HEK293 (cell line): ENCODE measurements at regions not wholly inside any gene's neighbourhood (a gene's known extent, or its start where the extent isn't known, plus 50 kb on each side); places are given as distances from the start of the nearest gene placed in this dataset.
A peak's percentile ranks its signal among the peaks of the same experiment; 100 is the strongest.

ENCODE experiments used
- CTCF ChIA-PET: fragments of 350-600 bp; formaldehyde crosslinking; extraction: SDS; loops from one replicate; lab custom pipeline; 2021; ENCODE audit warnings: antibody characterized with exemption; lab: Yijun Ruan, JAX
- POLR2A ChIA-PET: fragments of 300-600 bp; formaldehyde crosslinking; extraction: SDS; loops from one replicate; lab custom pipeline; 2020; ENCODE audit warnings: antibody characterized with exemption, inconsistent platforms; lab: Yijun Ruan, JAX
- H3K27ac ChIP-seq: fragments of 200-500 bp; sonication (Bioruptor generic); 2 replicates; pipeline ENCODE4 v1.5.1; 2014; ENCODE audit warnings: low read depth, low read length, control low read depth, inconsistent platforms; ENCODE audit errors: extremely low read depth
- H3K36me3 ChIP-seq, 2 experiments: fragments of 200-500 bp in 1 of 2; sonication (Bioruptor generic) in 1 of 2; 1 replicate in 1 of 2; 2 replicates in 1 of 2; pipeline ENCODE4 v1.5.1; 2014 to 2017; ENCODE audit warnings: inconsistent platforms in 2 of 2, low read length in 2 of 2; ENCODE audit not compliant: control insufficient read depth in 2 of 2, insufficient read depth in 1 of 2
- H3K4me1 ChIP-seq: fragments of 200-500 bp; sonication (Bioruptor generic); 2 replicates; pipeline ENCODE4 v1.5.1; 2014; ENCODE audit warnings: mild to moderate bottlenecking, low read length, inconsistent platforms; ENCODE audit not compliant: control insufficient read depth, insufficient read depth
- H3K4me3 ChIP-seq: 2 replicates; pipeline ENCODE4 v1.5.1; 2011; ENCODE audit warnings: low read depth, mild to moderate bottlenecking, control low read depth, low read length, moderate library complexity
- H3K9me3 ChIP-seq: fragments of 200-500 bp; sonication (Bioruptor generic); 2 replicates; pipeline ENCODE4 v1.5.1; 2014; ENCODE audit warnings: low read depth, low read length, inconsistent platforms; ENCODE audit not compliant: control insufficient read depth, insufficient read depth
- CTCF ChIP-seq: fragments of 450-650 bp; formaldehyde crosslinking; IDR thresholded peaks from 2 replicates; pipeline ENCODE4 v1.5.1; 2016; ENCODE audit warnings: missing biosample characterization, missing genetic modification characterization
- EGR2 ChIP-seq: fragments of 450-650 bp; formaldehyde crosslinking; IDR thresholded peaks from 2 replicates; pipeline ENCODE4 v1.5.1; 2016; ENCODE audit warnings: low read depth, missing biosample characterization, missing genetic modification characterization
- MYNN ChIP-seq: fragments of 450-650 bp; formaldehyde crosslinking; IDR thresholded peaks from 2 replicates; pipeline ENCODE4 v1.5.1; 2016; ENCODE audit warnings: missing biosample characterization, missing genetic modification characterization, borderline replicate concordance
- RBAK ChIP-seq: fragments of 450-650 bp; formaldehyde crosslinking; IDR thresholded peaks from 2 replicates; pipeline ENCODE4 v1.5.1; 2016; ENCODE audit warnings: missing biosample characterization, missing genetic modification characterization
- ZBTB48 ChIP-seq: fragments of 450-650 bp; formaldehyde crosslinking; IDR thresholded peaks from 2 replicates; pipeline ENCODE4 v1.5.1; 2016; ENCODE audit warnings: missing biosample characterization, missing genetic modification characterization
- ZFHX2 ChIP-seq: fragments of 450-650 bp; formaldehyde crosslinking; conservative IDR thresholded peaks from 2 replicates; pipeline ENCODE4 v1.5.1; 2016; ENCODE audit warnings: missing biosample characterization, missing genetic modification characterization
- ZFP37 ChIP-seq: fragments of 450-650 bp; formaldehyde crosslinking; IDR thresholded peaks from 2 replicates; pipeline ENCODE4 v1.5.1; 2016; ENCODE audit warnings: missing biosample characterization, missing genetic modification characterization
- ZNF133 ChIP-seq: fragments of 450-650 bp; formaldehyde crosslinking; IDR thresholded peaks from 2 replicates; pipeline ENCODE4 v1.5.1; 2016; ENCODE audit warnings: missing biosample characterization, missing genetic modification characterization
- ZNF146 ChIP-seq: fragments of 450-650 bp; formaldehyde crosslinking; IDR thresholded peaks from 2 replicates; pipeline ENCODE4 v1.5.1; 2016; ENCODE audit warnings: missing biosample characterization, missing genetic modification characterization
- ZNF148 ChIP-seq: fragments of 450-650 bp; formaldehyde crosslinking; IDR thresholded peaks from 2 replicates; pipeline ENCODE4 v1.5.0; 2017; ENCODE audit warnings: missing biosample characterization, missing genetic modification characterization, borderline replicate concordance
- ZNF169 ChIP-seq: fragments of 450-650 bp; formaldehyde crosslinking; IDR thresholded peaks from 2 replicates; pipeline ENCODE4 v1.5.1; 2016; ENCODE audit warnings: missing biosample characterization, missing genetic modification characterization
- ZNF2 ChIP-seq: fragments of 450-650 bp; formaldehyde crosslinking; IDR thresholded peaks from 2 replicates; pipeline ENCODE4 v1.5.1; 2016; ENCODE audit warnings: missing biosample characterization, missing genetic modification characterization
- ZNF274 ChIP-seq, 2 experiments: fragments of 200-500 bp in 1 of 2; fragments of 450-650 bp in 1 of 2; sonication (Bioruptor generic) in 1 of 2; formaldehyde crosslinking in 1 of 2; IDR thresholded peaks; 2 replicates each; pipeline versions ENCODE4 v1.5.1 to v1.6.1; 2014 to 2016; ENCODE audit warnings: borderline replicate concordance in 1 of 2, inconsistent platforms in 1 of 2, low read length in 1 of 2, missing biosample characterization in 1 of 2, missing genetic modification characterization in 1 of 2
- ZNF623 ChIP-seq: fragments of 450-650 bp; formaldehyde crosslinking; IDR thresholded peaks from 2 replicates; pipeline ENCODE4 v1.5.1; 2016; ENCODE audit warnings: missing biosample characterization, missing genetic modification characterization
- ZNF792 ChIP-seq: fragments of 450-650 bp; formaldehyde crosslinking; IDR thresholded peaks from 2 replicates; pipeline ENCODE4 v1.5.1; 2016; ENCODE audit warnings: missing biosample characterization, missing genetic modification characterization
- TF ChIP-seq, protein P1 (sequence below): fragments of 450-650 bp; formaldehyde crosslinking; IDR thresholded peaks from 2 replicates; pipeline ENCODE4 v1.5.1; 2017; ENCODE audit warnings: missing biosample characterization, missing genetic modification characterization

- TF ChIP-seq ZNF133 (tag by site-specific recombination), result no peak
- TF ChIP-seq ZFP37, result no peak
- no peak for TF ChIP-seq ZNF792 (tag by site-specific recombination)
Measured at GRCh38 chr1:47645151-47645550, 207.3 kb downstream of the FOXD2 start (continued).

GRCh38 chr1:47646676-47647075, 208.8 kb downstream of the FOXD2 start:
- no peak overlapping the region for H3K4me3 ChIP-seq
- no peak overlapping the region for H3K27ac ChIP-seq
- no peaks in the 10 kb centered on the region for H3K9me3 ChIP-seq
- no peaks in the 10 kb centered on the region for H3K36me3 ChIP-seq
- TF ChIP-seq RBAK (tag by site-specific recombination) (no peak), ZNF148 (tag by site-specific recombination) (no peak), ZBTB48 (tag by site-specific recombination) (no peak), ZNF169 (tag by site-specific recombination) (no peak), MYNN (tag by site-specific recombination) (no peak), ZNF623 (tag by site-specific recombination) (peak; percentile 93), CTCF (tag by site-specific recombination) (no peak), ZNF2 (no peak), ZNF146 (tag by site-specific recombination) (0 out of 2 replicates have a peak, but pooled peaks have one; percentile 5)
- TF ChIP-seq, protein P1, sequence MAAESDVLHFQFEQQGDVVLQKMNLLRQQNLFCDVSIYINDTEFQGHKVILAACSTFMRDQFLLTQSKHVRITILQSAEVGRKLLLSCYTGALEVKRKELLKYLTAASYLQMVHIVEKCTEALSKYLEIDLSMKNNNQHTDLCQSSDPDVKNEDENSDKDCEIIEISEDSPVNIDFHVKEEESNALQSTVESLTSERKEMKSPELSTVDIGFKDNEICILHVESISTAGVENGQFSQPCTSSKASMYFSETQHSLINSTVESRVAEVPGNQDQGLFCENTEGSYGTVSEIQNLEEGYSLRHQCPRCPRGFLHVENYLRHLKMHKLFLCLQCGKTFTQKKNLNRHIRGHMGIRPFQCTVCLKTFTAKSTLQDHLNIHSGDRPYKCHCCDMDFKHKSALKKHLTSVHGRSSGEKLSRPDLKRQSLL (tag by site-specific recombination), result no peak
- TF ChIP-seq, all 188 proteins: peak for 2
- POLR2A ChIA-PET, result no interaction called here
- CTCF ChIA-PET, result interaction anchor here (3.2 kb wide), 1 partner anchor 79 kb away, joined by 9 read pairs; no protein-coding TSS in a partner anchor
- H3K4me1 ChIP-seq, result peaks cover 4% of the 10 kb centered on the region

DNA sequence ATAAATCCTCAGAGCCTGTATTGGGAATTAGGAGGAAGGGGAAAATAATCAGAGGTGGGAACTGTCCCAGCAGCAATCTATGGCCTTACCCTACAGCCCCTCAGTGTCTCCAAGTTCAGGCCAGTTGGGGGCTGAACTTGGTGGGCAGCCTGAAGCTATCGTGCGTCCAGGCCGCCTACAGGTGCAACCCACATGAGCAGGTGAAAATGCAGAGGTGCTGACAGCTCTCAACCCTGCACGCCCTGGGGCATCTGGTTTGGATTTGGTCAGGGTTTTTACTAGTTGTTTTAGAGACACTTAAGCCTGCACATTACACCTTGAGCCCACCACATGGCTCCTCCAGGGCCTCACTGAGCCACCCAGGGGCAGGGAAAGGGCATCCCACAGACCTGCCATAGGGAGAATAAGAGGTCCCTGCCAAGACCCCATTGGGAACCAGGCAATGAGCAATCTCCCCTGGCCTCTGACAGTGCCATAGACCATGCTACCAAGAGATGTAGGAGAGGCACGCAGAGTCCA, 209.5 kb downstream of the FOXD2 start:
- H3K4me1 ChIP-seq, result peaks cover 4% of the 10 kb centered on the region
- TF ChIP-seq EGR2 (peak; percentile 88), ZNF274 (IDR thresholded peaks at IDR 0.05; ENCODE audit: low read length) (no peak), ZNF274 (tag by site-specific recombination; IDR thresholded peaks at IDR 0.05; ENCODE audit: borderline replicate concordance) (no peak), ZFHX2 (tag by site-specific recombination) (peak; percentile 69)
- TF ChIP-seq, all 188 proteins: peak for 2
- no peaks in the 10 kb centered on the region for H3K36me3 ChIP-seq
- H3K4me3 ChIP-seq, result no peak overlapping the region
- CTCF ChIA-PET, result interaction anchor here (3.2 kb wide), 1 partner anchor 79 kb away, joined by 9 read pairs; no protein-coding TSS in a partner anchor
- no peaks in the 10 kb centered on the region for H3K9me3 ChIP-seq
- POLR2A ChIA-PET, result no interaction called here
- no peak overlapping the region for H3K27ac ChIP-seq
